Retina (tissue), 1 donor: ENCODE measurements at regions not wholly inside any gene's neighbourhood (a gene's known extent, or its start where the extent isn't known, plus 50 kb on each side); places are given as distances from the start of the nearest gene placed in this dataset.
A peak's percentile ranks its signal among the peaks of the same experiment; 100 is the strongest.
"Not testable (repeated sequence)": the region's sequence is repeated elsewhere in the genome, so short reads cannot be mapped to it uniquely, and the experiment has no call there.

Source experiments
- DNase-seq: peaks from one replicate; pipeline ENCODE4 v3.0.0-alpha.2; 2016

DNA sequence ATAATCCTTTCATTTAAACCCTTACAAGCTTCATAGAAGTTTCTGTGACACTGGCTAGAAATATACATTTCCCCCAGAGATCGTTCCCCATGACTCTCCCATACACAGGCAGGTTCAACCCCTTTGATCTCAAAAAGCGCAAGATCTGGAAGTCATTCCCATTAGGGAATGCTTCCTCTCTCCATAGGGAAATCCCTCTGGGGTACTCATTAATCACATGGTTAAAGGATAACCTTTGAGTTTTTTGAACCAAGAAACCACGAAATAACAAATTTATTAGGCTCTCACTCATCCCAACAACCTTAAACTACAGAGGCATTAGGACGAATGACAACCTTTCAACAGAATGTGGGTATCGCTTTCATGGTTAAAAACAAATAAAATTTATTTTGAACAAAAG, 211.9 kb upstream of the PRICKLE2 start:
- no peak for DNase-seq

DNA sequence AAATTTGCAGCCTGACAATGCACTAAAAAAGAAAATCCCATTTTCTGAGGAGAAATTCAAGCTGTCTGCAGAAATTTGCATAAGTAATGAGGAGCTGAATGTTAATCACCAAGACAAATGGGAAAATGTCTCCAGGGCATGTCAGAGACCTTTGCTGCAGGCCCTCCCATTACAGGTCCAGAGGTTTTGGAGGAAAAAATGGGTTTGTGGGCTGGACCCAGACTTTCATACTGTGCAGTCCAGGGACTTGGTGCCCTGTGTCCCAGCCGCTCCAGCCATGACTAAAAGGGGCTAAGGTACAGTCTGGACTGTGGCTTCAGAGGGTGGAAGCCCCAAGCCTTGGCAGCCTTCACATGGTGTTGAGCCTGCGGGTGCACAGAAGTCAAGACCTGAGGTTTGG, 209.8 kb upstream of the PRICKLE2 start:
- DNase-seq: not testable (repeated sequence)

- DNase-seq: no peak
Observed at GRCh38 chr3:64432870-64433269, 207.6 kb upstream of the PRICKLE2 start.

GRCh38 chr3:64431526-64432091, 206.3 kb upstream of the PRICKLE2 start:
- DNase-seq: no peak

DNA sequence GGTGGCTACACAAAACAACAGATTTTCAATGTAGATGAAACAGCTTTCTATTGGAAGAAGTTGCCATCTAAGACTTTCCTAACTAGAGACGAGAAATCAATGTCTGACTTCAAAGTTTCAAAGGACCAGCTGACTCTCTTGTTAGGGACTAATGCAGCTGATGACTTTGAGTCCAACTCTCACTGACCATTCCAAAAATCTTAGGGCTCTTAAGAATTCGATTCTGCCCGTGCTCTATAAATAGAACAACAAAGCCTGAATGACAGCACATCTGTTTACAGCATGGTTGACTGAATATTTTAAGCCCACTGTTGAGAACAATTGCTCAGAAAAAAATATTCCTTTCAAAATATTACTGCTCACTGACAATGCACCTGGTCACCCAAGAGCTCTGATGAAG, 202.4 kb upstream of the PRICKLE2 start:
- DNase-seq: no peak

GRCh38 chr3:64426551-64426950, 201.3 kb upstream of the PRICKLE2 start:
- no peak for DNase-seq

GRCh38 chr3:64422932-64423331, 197.7 kb upstream of the PRICKLE2 start:
- no peak for DNase-seq

DNA sequence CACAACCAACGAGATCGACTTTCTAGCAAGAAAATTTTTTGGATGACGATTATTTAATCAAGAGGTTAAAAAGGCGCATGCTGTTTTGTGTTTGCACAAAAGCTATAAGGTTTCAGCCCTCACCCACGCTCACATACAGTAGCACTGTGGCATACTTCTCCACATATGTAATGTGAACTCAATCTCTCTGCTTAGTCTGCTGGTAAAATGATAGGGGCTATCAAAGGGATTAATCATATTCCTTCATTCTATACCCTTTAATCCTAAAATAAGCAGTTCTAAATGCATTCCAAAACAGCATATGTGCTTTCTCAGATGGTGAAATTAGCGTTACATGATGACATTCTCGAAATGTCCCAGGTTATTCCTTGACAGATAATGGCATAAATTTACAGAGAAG, 196.9 kb upstream of the PRICKLE2 start:
- DNase-seq: no peak

GRCh38 chr3:64417816-64418215, 192.6 kb upstream of the PRICKLE2 start:
- peak; percentile 22 for DNase-seq

- DNase-seq: no peak
Observed at GRCh38 chr3:64414043-64414442, 188.8 kb upstream of the PRICKLE2 start.

GRCh38 chr3:64411101-64411500, 185.8 kb upstream of the PRICKLE2 start:
- DNase-seq: no peak

DNA sequence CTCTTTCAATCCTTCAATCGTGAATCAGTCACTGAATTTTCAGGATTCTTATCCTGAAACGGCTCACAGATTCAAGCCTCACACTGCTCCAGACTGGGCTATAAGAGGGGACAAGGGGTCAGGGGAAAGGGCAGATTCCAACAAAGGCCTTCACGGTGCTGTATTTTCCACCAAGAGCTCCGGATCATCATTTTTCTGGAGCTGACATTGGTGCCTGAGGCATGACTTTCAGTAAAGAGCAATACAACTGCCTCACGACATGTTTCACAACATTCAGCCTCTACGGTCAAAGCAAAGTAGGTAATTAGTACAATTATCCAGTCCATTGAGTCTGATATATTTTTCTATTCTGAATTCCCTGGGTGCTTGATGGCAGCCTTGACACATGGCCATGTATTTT, 185.0 kb upstream of the PRICKLE2 start:
- no peak for DNase-seq

- no peak for DNase-seq
Observed at GRCh38 chr3:64408770-64409169, 183.5 kb upstream of the PRICKLE2 start.

DNA sequence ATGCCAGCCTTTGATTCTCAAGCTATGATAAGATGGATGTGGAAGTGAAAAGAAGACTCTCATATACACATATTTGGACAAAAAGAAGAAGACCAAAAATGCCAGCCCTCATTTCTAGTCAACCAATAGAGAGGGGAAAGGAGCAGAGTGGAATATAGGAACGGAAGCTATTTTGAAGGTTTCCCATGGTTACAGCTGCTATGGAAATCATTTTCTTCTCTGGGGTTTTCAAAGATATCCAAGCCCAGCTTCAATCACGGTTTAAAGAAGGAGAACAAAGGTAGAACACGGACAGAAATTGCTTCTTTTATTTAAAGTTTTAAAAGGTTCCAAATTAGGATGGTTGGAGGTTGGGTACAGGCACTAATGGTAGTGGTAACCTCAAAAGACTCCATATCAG, 181.0 kb upstream of the PRICKLE2 start:
- DNase-seq: no peak

- DNase-seq: no peak
Observed at GRCh38 chr3:64405211-64405835, 180.1 kb upstream of the PRICKLE2 start.

DNA sequence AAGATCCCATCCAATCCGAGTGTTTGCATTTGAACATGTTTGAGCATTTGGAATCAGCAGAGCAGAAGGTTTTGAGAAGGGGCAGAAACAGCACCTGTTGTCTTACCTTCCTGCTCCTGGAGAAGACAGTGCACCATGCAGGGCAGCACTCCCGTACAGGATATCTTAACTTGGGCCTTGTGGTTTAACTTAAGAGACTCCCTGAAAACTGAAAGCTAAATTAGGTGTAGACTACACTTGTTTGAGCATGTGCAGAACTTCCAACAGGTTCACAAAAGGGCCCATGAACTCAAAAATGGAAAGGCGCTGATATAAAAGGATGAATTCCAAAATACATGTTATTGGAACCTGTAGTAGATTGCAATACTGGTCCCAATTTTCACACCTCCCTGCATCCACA, 175.4 kb upstream of the PRICKLE2 start:
- DNase-seq: no peak

- peak; percentile 68 for DNase-seq
Observed at GRCh38 chr3:64399205-64399800, 174.0 kb upstream of the PRICKLE2 start.

- DNase-seq: no peak
Observed at GRCh38 chr3:64398476-64398875, 173.2 kb upstream of the PRICKLE2 start.

DNA sequence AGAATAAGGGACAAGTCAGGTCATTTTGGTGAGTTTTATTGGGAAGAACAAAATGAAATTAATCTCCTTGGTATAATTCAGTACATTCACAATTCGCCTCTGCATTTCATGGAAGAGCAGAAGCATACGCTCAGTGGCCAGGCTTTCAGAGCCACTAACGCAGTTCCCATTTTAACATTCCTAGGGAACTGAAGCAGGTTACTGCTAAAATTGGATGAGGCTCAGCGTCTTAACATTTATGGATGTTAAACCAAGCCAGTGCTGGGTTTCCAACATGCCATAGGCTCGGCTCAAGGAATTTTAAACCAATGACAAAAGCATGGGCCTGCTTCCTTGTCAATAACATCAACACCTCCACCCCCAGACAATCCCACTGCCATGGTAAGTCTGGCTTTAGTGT, 172.7 kb upstream of the PRICKLE2 start:
- DNase-seq: no peak

DNA sequence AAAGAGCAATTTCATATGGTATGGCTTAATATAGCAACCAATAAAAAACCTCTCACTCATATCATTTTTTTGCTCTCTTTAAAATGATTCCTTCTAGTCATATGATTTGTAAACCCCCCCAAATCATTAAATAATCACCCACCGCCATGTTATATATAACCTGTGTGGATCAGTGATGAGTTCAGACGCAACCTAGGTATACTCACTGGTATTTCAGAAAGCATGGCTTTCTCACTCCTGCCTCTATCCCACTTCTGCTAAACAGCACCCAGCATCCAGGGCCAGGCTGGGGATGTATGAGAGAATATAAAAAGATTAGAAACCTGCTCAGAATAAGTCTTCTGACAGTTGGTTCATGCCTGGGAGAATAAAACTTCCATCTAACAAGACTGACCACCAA, 172.3 kb upstream of the PRICKLE2 start:
- no peak for DNase-seq

DNA sequence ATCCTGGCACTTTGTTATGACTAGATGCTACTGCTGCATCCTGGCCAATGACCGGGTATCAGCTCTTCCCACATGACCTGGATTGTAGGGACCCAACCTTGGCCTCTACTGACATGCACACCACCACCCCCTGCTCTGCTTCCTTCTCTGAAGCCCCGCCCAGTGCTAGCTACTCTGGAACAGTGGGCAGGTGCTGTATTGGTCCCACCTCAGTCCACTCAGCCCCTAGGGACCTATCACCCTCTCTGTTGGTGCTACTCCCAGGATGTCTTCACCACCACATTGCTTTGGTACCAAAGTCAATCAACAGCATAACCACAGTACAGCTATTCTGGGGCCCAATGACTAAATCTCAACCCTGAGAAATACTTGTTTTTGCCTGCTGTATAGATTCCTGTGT, 170.2 kb upstream of the PRICKLE2 start:
- no peak for DNase-seq

DNA sequence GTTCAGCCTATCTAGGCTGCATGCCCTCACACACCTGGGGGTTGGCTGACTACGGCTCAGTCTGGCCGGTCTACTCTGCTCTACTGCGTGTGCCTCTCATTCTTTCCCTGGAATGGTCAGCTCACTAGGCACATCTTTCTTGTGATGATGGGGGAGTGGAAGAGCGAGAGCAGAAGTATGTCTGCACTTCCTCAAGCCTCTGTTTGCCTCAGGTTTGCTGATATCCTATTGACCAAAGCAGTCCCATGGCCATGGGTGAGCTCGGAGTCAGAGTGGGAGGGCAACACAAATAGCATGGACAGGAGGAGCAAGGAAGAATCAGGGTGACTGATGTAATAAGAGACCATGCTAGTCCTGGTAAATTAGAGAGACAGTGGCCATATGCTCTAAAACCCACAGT, 167.9 kb upstream of the PRICKLE2 start:
- DNase-seq: no peak

GRCh38 chr3:64392001-64392400, 166.7 kb upstream of the PRICKLE2 start:
- DNase-seq: no peak

GRCh38 chr3:64390893-64391292, 165.6 kb upstream of the PRICKLE2 start:
- no peak for DNase-seq

DNA sequence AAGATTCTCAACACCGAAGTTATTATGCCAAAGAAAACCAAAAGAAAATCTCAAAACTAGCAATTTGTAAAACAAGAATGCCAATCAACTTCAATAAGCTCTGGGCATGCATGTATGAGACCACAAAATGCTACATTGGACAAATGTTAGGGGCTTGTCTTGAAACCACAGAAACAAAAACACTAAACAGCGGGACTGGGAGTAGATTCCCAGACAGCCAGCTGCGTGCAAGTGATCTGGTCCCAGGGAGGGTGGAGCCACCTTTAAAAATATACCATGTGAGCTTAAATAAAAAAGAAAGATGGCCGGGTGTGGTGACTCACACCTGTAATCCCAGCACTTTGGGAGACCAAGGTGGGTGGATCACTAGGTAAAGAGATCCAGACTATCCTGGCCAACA, 163.6 kb upstream of the PRICKLE2 start:
- no peak for DNase-seq
